HUDEP-2 (cell line): ENCODE measurements at regions not wholly inside any gene's neighbourhood (a gene's known extent, or its start where the extent isn't known, plus 50 kb on each side); places are given as distances from the start of the nearest gene placed in this dataset.
"Not testable (repeated sequence)": the region's sequence is repeated elsewhere in the genome, so short reads cannot be mapped to it uniquely, and the experiment has no call there.

Source experiments
- DNase-seq, 76 experiments: peaks; one replicate each; lab custom pipeline; 2025; ENCODE audit not compliant: unreplicated experiment in 76 of 76; lab: John Stamatoyannopoulos, UW

DNA sequence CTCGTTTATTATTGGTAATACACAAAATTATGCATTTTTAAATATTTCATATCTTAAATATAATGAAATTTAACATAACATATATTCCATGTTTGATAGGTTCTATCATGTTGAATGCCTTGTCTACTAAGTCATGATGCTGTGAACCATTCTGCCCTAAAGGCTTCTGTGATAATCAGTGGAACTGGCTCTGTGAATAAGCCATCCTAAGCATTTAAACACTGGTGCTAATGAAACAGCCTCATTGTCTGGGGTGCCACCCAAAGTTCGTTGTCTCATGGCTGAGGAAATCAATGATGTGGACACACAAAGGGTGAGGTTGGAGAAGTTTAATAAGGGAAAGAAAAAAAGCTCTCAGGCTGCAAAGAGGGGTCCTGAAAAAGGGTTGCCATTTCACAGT, 264.7 kb upstream of the ZRANB2 start:
- DNase-seq = no peak

DNA sequence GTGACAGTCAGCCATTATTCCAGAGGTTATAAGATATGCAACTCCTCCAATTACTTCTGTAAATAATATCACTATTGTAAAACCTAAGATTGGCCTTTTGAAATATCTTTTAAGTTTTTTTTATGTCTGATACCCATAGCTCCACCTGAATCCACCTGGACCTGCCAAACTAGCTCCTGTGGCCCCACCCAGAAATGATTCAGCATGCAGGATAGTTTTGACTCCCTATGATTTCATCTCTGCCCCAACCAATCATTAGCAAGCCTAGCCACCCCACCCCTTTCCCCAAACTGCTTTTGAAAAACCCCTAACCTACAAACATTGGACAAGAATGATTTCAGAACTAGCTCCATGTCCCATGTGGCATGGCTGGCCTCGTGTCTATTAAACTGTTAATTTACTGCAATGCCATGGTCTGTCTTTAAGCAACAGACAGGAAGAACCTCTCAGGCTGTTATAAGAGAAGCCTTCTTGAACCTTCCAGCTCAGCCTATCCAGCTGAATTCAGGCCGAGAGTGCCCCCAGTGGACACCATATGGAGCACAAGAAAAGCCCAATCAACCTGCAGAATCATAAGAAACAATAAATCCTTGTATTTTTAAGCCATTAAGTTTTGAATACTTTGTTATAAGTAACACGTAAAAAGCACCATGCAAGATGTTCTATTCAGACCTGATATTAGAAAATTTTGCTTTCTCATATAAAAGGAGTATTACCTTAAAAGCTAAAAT, 263.0 kb upstream of the ZRANB2 start:
- DNase-seq = peak in 1 of 76 experiments; percentile 0

DNA sequence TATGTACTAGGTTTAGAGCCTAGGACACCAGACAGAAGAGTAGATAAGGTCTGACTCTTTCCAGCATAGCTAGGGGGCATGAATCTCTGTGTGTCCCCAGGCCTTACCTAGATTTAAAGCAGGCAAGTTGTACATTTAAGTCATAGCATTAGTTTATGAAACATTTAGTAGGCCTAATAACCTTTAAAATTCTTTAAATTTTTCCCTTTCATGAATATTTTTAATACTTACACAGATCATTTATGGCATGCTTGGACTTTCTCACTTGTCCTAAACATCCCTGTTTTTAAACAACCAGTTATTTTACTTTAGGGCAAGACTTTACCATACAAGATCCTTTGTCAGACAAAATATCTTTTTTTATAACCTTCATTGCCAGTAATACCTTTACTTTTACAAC, 258.4 kb upstream of the ZRANB2 start:
- DNase-seq = no peak

DNA sequence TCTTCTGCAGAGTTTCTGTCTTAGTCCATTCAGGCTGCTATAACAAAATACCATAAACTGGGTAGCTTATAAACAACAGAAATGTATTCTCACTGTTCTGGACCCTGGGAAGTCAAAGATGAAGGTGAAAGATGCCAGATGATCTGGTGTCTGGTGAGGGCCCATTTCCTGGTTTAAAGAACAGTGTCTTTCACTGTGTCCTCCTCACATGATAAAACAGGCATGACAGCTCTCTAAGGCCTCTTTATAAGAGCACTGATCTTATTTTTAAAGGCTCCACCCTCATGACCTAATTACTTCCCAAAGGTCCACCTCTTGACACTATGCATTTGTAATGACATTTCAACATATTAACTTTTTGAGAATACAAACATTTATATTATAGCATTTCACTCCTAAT, 250.2 kb upstream of the ZRANB2 start:
- DNase-seq = no peak

DNA sequence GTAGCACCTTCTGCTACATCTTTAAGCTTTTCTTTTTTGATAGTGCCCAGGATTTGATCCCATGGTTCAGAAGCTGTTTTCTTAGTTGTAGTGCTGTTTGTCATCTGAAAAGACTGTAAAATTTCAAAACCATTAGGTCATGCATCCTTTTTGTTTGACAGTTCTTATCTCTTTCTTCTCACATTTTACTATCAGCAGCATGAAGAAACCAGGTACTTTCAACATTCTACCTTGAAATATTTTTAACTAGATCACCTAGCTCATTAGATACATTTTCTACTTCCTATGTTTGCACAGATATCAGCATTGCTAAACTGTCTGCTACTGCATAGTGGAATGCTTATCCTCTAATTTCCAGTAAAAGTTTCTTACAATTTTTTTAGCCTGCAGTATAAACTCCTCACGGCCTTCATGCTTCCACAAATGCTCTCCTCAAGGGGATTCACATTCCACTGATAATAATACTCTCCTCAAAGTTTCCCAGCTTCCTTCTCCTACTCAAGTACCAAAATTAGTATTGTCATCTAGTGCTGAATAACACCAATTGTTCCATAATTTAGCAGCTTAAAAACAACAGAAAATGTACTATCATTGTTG, 243.9 kb upstream of the ZRANB2 start:
- no peak for DNase-seq

DNA sequence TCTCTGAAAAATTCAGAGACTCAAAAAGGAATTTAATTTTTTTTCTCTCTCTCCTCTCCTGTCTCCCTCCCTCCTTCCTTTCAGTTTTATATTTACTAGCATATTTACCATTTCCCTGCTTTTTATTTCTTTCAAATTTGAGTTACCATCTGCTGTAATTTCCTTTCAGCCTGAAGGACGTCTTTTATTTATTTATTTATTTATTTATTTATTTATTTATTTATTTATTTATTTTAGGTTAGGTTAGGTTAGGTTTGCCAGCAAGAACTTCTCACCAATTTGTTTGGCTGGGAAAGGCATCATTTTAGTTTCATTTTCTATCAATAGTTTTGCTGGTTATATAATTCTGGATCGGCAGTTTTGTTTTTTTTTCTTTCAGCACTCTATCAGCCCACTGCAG, 231.7 kb upstream of the ZRANB2 start:
- no peak for DNase-seq

DNA sequence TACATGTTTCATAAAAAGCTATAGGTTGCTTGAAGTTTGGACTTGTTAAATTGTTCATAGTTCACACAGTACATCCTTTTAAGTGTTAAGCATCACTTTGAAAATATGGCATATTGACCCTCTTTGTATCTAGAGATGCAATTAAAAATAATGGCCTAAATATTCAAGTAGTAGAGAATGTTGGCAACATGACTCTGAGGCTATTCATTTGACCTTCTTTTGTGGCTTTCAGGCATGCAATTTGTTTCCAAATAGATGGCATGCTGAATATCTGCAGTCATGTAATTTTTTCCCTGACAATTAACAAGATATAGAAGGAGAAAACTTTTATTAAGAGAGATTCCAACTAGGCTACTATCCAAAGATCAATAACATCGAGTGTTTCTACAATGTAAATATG, 230.5 kb upstream of the ZRANB2 start:
- DNase-seq = no peak

DNA sequence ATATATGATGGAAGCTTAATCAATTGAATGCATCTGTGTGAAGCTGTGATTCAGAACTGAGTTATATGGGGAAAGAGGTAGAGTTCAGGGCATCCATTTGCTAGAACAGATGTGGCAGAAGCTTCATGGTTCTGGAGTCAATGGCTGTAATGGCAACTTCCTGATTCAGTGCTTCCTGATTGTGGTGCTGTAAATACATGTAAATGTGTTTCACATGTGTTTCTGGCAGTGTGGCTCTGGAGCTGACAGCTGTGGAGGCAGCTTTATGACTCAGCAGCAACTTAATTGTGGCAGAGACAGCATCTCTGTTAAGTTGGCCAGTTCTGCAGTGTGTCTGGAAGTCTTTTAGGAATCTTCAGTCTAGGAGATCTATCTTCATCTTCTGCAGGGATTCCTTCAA, 226.6 kb upstream of the ZRANB2 start:
- DNase-seq = no peak

DNA sequence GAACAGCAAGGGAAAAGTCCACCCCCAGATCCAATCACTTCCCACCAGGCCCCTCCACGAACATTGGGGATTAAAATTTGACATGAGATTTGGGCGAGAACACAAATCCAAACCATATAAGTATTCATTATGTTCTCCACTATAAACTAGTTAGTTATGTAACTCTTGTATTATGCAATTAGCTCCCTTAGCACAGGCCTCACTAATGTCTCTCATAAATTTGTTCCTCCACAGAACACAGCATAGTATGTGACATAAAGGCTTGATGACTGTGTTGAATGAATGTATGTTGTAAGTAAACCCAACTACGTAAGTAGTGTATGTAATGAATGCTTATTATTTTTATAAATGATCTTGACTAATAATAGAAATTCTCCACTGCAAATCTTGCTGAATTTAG, 223.3 kb upstream of the ZRANB2 start:
- DNase-seq = no peak

DNA sequence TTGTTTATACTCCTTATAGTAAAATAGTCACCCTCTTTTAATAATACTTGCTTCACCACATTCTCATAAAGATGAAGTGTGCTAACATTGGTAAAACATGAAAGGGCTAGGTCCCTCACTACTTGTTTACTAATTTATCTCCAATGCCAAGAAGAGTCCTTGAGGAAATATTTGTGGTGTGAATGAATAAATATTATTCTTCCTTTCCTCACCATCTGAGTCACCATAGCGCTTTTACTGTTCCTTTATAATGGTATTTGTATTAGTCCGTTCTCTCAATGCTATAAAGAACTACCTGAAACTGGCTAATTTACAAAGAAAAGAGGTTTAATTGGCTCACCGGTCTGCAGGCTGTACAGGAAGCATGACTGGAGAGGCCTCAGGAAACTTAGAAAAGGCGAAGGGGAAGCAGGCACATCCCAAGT, 222.8 kb upstream of the ZRANB2 start:
- DNase-seq = no peak

DNA sequence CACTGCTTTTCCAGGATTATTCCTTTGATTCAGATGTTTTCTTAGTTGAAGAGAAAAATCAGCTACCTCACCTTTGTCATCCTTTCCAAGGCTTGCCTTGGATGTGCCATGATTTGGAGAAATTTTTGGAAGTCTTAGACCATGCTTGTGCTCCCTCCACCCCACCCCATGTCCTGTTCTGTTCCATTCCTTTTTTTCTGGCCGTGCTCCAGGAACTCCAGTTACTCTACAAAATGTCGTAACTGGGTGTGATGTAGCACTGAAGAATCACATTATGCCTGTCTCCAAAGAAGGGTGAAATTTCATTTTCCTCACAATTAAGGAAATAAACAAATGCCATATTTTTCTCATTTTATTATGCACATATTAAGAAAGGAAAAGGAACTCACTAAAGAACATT, 217.8 kb upstream of the ZRANB2 start:
- DNase-seq = no peak

DNA sequence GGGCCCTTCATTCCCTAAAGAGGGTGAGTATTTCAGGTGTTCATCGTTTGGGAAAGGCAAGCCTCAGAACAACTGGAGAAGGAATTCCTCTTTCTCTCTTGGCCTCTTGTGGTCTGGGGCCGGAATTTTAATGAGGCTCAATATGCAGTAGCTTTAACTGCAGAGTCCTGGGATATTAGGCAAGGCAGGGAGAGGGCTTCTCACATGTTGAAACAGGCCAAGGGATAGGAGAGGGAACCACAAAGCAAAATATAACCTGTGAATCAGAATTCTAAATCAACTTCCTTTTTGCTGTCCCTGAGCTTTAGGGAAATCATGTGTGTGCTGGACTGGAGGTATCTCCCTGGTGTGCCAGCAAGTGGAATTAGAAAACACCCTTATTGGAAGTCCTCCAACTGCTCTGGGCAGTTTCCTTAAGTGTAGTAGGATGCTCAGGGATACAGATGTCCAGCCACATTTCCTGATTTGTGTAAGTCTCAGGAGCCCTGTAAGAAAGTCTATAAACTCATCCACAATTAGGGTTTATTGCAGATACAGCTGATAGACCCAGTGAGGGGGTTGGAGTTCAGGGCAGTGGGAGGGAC, 215.8 kb upstream of the ZRANB2 start:
- no peak for DNase-seq

DNA sequence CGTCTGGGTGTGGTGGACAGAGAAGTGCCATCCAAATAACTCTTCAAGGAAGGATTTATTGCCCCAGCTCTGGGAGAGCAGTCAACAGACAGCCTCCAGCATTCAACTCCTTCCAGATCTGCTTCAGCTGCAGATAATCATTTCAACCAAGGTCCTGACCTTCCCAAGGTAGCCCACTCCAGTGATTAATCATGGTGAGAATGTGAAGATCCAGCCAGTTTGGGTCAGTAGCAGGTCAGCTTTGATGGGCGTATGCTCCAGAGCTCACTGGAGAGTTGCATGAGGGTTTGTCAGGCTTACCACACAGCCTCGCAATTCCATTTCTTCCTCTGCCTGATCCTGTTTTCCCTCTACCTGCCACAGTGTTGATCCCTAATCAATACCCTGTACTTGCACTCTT, 214.5 kb upstream of the ZRANB2 start:
- no peak for DNase-seq

DNA sequence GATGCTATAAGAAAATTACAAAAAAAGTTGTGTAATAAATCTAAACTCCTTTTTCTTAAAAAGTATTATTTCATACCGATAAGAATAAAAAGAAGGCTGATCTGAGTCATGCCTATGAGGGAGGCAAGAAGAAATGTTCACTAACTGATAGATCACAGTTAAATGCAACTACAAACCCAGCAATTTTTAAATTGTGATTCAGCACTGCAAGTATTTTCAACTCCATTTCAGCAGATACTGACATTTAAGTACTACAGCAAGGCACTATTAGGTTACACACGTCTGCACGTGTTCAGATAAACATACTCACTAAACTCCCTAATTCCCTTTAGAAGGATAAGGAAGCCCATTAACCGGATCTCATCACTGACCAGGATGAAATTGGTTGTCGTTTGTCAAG, 213.3 kb upstream of the ZRANB2 start:
- DNase-seq = no peak

DNA sequence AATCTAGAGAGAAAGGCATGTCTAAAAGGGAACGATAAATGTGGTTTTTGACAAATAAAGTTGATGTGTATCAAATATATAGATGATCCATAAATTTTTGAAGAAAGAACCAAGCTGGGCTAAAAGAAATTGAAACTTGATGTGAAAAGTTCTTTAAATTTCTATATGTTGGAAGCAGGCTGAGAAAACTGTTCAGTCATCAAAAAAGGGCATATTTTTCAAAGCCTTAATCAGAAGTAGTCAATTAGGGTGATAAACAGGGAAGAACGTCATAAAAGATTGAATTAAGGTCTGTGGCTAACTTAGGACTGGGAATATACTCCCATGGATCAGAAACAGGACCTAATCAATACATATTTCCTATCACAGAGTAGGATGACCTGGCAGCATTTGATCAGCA, 211.4 kb upstream of the ZRANB2 start:
- no peak for DNase-seq

DNA sequence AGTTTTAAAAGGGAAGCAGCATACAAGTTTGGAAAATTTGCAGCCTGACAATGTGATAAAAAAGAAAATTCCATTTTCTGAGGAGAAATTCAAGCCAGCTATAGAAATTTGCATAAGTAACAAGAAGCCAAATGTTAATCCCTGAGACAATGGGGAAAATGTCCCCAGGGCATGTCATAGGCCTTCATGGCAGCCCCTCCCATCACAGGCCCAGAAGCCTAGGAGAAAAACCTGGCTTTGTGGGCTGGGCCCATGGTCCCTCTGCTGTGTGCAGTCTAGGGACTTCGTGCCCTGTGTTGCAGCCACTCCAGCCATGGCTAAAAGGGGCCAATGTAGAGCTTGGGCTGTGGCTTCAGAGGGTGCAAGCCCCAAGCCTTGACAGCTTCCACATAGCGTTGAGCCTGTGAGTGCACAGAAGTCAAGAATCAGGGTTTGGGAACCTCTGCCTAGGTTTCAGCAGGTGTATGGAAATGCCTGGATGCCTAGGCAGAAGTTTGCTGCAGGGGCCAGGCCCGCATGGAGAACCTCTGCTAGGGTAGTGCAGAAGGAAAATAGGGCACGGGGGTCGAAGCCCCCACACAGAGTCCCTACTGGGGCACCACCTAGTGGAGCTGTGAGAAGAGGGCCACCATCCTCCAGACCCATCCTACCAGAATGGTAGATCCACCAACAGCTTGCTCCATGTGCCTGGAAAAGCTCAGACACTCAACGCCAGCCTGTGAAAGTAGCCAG, 209.8 kb upstream of the ZRANB2 start:
- not testable (repeated sequence) for DNase-seq

DNA sequence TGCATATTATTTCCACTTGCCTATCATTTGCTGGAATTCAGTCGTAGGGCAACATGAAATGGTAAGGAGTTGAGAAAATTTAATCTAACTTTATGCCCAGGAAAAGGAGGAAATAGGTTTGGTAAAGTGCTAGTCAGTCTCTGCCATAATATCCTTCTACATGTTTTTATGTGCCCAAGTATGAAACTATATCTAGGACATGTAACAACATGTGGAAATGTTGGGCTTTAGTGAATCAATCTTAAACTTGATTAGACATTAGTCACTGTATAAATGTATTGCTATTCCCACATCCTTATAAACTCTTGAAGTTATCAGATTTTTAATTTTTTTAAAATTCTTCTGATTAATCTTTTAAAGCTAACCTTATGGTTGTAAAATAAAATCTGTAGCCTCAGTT, 204.7 kb upstream of the ZRANB2 start:
- no peak for DNase-seq

DNA sequence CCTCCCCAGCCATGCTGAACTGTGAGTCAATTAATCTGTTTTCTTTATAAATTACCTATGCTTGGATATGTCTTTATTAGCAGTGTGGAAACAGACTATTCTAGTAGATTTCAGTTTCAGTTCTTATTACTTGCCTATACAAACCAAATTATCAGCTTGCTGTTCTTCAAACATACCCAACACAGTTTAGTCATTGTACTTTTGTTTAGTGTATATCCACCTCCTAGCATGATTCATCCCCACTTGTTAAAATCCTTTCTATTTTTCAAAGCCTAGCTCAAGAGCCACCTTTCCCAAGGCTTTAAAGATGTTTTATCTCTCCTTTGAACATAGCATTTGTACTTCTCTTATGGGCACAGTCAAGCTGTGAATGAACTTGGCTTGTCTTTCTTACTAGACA, 195.6 kb upstream of the ZRANB2 start:
- DNase-seq = no peak

DNA sequence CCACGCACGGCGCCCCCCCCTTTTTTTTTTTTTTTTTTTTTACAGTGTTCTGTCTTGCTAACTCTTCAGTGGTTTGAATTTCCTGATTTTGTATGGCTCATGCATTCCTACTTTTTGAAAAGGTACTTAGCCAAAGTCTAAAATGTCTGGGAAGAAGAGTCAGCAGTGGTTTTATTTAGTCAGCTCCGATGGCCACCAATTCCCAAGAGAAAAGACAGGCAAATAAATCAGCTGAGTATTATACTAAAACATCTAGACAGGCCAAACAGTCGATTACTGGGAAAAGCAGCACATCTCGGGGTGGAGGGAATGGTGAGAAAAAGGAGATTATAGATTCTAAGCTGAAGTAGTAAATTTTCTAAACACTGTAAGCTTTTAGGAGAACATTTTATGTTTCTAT, 192.5 kb upstream of the ZRANB2 start:
- no peak for DNase-seq

DNA sequence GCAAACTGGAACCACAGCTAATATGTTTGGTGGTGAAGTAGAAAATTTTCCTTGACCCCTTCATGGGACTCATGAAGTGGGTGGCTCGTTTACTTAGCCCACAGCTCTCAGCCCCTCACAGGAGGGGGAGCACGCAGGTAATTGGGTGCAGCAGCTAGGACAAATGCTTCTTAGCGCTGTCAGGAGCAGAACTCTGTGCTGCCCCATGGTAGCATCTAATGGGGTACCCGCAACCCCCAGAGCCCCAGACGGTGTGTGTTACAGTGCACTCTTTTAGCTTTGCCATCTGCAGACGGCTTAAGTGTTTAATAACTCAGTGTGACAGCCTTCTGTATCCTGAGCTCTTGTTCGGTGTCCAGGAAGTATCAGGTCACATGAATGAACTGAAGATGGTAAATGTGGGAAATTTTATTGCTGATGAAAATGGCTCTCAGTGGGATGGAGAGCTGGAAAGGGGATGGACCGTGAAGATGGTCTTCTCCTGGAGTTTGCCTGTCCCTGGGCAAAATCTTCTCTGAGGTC, 189.6 kb upstream of the ZRANB2 start:
- DNase-seq = no peak

DNA sequence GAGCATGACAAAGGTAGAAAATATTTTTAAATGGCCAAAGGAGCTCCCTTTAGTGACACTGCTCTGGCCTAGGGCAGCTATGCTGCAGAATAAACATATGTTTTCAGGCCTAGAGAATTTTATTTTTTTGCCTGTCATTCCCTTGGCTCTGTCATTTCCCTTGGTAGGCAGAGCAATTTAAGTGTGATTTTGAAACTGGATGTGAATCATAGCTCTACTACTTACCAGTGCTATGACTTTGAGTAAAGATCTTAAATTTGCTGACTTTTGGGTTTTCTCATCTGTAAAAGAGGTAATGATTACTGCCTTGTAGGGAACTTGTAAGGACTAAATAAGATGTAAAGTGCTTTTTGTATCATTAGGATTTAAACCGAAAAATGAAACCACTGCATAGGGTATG, 189.0 kb upstream of the ZRANB2 start:
- no peak for DNase-seq

DNA sequence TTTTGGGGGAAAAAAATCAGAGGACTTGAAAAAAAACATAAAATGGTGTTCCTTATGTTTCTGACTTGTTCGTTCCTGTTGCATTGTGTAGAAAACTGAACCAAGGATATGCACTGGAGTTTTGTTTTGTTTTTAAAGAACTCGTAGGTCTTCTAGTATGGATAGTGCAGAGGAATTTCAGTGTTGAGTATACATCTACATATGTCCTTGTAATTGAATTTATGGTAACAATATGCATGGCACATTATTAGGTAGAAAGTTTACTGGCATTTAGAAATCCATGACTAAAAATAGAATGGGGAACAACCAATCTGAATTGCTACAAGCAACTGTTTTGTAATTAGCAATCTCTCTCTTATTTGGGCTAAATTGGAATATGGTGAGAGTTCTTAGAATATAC, 188.3 kb upstream of the ZRANB2 start:
- no peak for DNase-seq
